HFF-Myc (cell line): ENCODE measurements at regions not wholly inside any gene's neighbourhood (a gene's known extent, or its start where the extent isn't known, plus 50 kb on each side); places are given as distances from the start of the nearest gene placed in this dataset.

Source experiments
- DNase-seq: peaks from one replicate; pipeline ENCODE4 v3.0.0-alpha.2; 2011; ENCODE audit warnings: low read depth; ENCODE audit errors: extremely low read depth
- H3K4me3 ChIP-seq: replicated peaks from 2 replicates; pipeline ENCODE4 v1.5.1; 2011; ENCODE audit warnings: low read depth, mild to moderate bottlenecking, control low read depth, low read length
- TF ChIP-seq, protein P1 (sequence below): IDR thresholded peaks from 2 replicates; pipeline ENCODE4 v1.5.1; 2012; ENCODE audit warnings: mild to moderate bottlenecking, low read depth, low read length, control low read depth; ENCODE audit errors: missing control alignments

DNA sequence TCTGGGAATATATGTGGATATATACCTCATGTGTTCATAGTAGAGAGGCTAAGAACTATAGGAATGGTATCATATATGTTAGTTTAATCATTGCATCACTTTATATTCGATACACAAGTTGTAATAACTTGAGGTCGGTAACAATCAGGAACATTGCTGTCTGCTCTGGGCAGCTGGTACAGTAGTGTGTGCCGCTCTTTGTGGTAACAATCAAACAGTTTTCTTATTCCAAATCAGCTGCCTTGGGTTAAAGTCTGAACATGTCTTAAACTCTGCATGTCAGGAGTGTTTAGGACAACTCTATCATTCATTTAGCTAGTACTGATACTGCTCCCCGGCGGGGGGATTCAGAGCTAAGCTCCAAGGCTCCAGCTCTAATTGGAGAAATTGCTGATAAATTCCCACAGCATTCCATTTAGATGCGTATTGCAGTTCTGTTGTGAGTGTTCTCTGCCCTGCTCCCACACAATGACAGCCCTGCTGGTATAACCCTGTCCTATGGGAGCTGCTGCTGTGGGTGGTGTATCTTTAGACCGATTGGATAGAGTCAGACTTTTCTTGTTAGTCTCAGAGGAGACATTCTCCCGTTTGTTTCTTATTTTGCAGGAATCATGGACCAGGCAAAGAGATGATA, 707.5 kb upstream of the FZD8 start:
- DNase-seq, result peak; percentile 12
- TF ChIP-seq, protein P1, sequence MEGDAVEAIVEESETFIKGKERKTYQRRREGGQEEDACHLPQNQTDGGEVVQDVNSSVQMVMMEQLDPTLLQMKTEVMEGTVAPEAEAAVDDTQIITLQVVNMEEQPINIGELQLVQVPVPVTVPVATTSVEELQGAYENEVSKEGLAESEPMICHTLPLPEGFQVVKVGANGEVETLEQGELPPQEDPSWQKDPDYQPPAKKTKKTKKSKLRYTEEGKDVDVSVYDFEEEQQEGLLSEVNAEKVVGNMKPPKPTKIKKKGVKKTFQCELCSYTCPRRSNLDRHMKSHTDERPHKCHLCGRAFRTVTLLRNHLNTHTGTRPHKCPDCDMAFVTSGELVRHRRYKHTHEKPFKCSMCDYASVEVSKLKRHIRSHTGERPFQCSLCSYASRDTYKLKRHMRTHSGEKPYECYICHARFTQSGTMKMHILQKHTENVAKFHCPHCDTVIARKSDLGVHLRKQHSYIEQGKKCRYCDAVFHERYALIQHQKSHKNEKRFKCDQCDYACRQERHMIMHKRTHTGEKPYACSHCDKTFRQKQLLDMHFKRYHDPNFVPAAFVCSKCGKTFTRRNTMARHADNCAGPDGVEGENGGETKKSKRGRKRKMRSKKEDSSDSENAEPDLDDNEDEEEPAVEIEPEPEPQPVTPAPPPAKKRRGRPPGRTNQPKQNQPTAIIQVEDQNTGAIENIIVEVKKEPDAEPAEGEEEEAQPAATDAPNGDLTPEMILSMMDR, result no peak

DNA sequence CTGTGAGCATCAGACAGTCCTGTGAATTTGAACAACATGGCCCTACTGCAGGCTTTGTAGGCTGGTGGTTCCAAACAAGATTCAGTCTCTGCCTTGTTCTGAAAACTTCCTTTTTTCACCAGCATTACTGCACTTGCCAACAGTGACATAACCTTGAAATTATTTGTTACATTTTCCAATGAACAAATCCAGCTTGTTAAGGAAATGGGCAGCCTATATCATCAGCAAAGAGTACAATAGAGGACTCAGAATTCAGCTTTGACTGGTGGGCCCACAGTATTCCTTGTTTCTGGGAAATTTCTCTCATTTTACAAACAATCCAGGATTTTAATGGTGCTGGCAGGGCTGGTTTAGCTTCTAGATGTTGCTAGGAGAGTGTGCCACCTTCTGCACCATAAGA, 703.7 kb upstream of the FZD8 start:
- H3K4me3 ChIP-seq, result no peak overlapping the region
- TF ChIP-seq, protein P1, result no peak
- DNase-seq, result no peak

More for the DNA sequence above, 707.5 kb upstream of the FZD8 start:
- H3K4me3 ChIP-seq, result no peak overlapping the region

DNA sequence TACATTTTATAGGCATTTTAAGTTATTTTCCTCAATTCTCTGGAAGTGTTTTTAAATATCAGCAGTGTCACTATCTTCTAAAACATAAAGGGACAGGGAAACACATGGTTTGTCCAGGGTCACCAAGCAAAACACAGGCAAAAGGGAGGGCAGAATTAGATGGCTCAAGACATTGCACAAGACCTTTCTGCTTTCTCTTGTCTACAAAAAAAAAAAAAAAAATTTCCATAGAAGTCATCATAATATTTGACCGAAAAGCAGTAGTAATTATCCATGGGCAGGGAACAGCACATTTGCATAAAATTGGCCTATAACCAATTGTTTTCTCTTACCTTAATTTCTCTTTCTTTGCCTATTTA, 703.1 kb upstream of the FZD8 start:
- no peak for DNase-seq
- TF ChIP-seq, protein P1, result no peak
- no peak overlapping the region for H3K4me3 ChIP-seq

DNA sequence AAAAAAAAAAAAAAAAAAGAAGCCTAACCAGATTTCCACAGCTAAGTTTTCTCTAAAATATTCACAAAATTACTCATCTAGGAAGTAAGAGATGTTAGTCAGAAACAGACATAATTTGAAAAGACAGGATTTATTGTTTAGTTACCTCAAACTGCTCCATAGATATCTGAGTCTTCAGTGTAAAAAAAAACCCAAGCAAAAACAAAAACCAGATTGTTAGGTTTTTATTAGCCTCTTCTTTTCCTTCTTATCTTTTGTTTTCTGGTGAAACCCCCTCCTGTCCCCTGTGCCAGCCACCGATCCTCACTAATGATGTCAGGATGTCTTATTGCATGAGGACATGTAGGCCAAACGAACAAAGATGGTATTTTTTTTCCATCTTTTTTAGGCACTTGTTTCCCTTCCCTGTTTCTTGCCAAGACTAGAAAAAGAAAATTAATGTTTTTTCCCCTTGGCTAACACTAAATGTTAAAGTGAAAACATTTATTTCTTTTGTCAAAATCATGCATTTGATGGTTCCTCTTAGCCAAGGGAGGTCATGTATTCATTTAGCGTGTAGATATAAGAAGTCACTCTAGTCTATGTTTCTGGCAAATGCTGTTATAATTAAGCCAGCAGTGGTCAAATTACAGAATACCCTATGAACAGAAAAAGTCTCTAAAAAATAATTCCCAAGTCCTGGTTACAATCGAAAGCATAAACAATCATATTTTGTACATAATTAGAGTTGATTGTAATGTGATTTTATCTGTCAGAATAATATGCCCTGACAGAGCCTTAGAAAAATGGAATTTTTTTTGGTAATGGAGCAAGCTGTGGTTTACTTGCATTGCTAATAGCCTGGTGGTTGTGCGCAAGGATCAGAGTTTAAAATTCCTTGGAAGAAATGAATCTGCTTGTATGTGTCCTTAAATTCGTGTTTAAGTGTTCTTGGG, 702.4 kb upstream of the FZD8 start:
- no peak overlapping the region for H3K4me3 ChIP-seq
- DNase-seq, result no peak
- TF ChIP-seq, protein P1, result no peak

DNA sequence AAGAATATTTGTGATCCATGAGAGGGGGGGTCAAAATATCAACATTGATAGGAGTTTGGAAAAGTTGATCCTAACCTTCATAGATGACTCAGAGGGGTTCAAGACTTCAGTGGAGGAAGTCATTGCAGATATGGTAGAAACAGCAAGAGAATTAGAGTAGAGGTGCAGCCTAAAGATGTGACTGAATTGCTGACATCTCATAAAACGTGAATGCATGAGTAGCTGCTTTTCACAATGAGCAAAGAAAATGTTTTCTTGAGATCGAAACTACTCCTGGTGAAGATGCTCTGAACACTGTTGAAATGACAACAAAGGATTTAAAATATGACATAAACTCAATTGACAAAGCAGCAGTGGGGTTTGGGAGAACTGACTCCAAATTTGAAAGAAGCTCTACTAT, 700.7 kb upstream of the FZD8 start:
- no peak overlapping the region for H3K4me3 ChIP-seq
- TF ChIP-seq, protein P1, result no peak
- DNase-seq, result no peak

DNA sequence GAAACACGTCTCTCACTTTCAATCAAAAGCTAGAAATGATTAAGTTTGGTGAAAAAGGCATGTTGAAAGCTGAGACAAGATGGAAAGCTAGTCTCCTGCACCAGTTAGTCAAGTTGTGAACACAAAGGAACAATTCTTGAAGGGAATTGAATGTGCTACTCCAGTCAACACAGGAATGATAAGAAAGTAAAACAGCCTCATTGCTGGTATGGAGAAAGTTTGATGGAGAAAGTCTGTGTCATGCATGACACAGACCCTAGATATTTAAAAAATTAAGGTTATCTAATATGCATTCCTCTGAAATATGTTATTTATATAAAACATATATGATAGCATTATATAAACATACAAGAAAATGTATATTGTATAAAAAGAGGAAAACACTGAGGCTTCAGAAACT, 699.4 kb upstream of the FZD8 start:
- TF ChIP-seq, protein P1, result no peak
- DNase-seq, result no peak
- no peak overlapping the region for H3K4me3 ChIP-seq
